GM21825 (cell line): ENCODE measurements at regions not wholly inside any gene's neighbourhood (a gene's known extent, or its start where the extent isn't known, plus 50 kb on each side); places are given as distances from the start of the nearest gene placed in this dataset.
"Not testable (repeated sequence)": the region's sequence is repeated elsewhere in the genome, so short reads cannot be mapped to it uniquely, and the experiment has no call there.

Experiments
- ATAC-seq: cut with Tn5 transposase; IDR thresholded peaks from one replicate; pipeline ENCODE4 v1.9.1; 2021; ENCODE audit warnings: mild to moderate bottlenecking, moderate library complexity; ENCODE audit not compliant: unreplicated experiment

DNA sequence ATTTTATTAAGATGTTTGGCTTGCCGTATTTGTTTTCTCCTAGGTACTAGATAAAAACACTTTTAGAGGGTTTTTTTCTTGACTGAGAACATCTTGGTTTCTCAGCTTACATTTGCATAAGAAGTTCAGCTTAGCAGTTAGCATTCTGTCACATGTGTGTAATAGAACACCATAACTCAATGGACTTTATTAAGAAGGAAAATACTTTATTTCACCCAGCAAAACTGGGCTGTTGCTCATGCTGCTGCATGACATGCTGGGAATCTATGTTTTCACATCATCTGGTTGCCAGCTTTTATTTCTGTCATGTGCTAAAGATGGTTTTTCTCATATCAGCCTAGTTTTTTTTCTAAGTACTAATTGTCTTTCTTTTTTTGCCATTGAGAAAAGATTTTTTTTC lies 144.6 kb downstream of the UTRN start:
- ATAC-seq = no peak

DNA sequence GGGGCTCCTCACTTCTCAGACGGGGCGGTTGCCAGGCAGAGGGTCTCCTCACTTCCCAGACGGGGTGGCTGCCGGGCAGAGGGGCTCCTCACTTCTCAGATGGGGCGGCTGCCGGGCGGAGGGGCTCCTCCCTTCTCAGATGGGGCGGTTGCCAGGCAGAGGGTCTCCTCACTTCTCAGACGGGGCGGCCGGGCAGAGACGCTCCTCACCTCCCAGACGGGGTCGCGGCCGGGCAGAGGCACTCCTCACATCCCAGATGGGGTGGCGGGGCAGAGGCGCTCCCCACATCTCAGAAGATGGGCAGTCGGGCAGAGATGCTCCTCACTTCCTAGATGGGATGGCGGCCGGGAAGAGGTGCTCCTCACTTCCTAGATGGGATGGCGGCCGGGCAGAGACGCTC lies 148.3 kb downstream of the UTRN start:
- not testable (repeated sequence) for ATAC-seq

GRCh38 chr6:144434308-144434990 lies 149.3 kb downstream of the UTRN start:
- ATAC-seq = no peak

DNA sequence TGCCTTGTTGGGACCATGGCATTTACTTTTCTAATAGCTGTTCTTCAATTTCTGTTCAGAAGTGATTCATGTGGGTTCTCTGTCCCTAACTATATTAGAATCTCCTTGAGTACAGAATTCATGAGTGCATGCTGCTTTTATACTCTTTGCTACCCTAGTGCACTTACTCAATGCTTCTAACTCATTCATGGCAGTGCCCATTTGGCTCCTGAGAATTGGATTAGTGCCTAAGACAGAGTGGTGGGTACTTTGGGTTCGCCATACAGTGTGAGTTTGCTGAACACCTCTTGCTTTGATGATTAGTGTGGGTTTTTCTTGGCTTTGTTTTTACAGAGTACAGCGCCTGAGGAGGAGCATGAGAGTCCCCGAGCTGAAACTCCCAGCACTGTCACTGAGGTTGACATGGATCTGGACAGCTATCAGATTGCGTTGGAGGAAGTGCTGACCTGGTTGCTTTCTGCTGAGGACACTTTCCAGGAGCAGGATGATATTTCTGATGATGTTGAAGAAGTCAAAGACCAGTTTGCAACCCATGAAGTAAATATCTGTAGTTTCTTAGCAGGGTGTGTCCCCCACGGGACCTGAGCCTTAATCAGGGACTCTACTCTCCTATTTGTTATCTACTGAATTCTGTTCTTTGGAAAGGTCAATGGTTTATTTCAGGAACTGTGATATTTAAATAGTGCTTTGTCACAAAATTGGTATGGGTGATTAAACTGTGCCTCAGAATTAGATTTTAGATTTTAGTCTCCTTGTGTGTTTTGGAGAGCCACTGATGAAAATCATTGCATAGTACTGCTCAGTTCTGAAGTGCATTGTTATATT lies 150.7 kb downstream of the UTRN start:
- ATAC-seq = no peak

DNA sequence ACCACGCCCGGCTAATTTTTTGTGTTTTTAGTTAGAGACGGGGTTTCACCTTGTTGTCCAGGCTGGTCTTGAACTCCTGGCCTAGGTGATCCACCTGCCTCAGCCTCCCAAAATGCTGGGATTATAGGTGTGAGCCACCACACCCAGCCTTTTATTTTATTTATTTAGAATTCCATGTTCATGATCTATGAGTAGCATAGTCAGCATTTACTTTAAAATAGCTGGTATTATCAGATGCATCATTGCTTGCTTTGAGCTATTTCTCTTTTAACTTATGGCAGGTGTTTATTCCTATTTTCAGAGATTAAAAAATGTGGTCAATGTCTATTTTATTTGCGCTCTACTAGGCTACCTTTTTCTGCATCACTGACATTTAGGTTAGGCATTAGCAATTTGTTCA lies 152.0 kb downstream of the UTRN start:
- ATAC-seq = no peak

- ATAC-seq = no peak
These were observed 153.0 kb downstream of the UTRN start for GRCh38 chr6:144438103-144438502.

DNA sequence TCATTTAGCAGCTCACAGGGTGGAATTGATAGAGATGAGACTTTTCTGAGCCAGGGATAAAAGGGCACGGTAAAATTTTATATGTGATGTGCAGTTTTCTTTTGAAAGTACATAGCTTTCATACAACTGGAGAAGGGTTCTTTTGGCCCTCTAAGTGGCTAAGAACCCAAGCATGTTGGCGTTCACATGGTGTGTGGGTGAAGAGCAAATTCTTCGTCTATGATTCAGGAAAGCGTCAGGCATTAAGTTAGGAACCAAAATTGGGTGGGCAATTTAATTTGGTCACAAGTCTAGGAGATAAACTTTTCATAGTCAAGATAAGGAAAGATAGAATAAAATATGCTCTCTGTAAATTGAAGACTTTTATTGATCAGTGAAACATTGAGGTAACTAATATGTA lies 153.9 kb downstream of the UTRN start:
- no peak for ATAC-seq

GRCh38 chr6:144441801-144442200 lies 156.7 kb downstream of the UTRN start:
- not testable (repeated sequence) for ATAC-seq

- ATAC-seq = no peak
These were observed 158.0 kb downstream of the UTRN start for GRCh38 chr6:144443157-144443556.

GRCh38 chr6:144447472-144447871 lies 162.3 kb downstream of the UTRN start:
- ATAC-seq = no peak

DNA sequence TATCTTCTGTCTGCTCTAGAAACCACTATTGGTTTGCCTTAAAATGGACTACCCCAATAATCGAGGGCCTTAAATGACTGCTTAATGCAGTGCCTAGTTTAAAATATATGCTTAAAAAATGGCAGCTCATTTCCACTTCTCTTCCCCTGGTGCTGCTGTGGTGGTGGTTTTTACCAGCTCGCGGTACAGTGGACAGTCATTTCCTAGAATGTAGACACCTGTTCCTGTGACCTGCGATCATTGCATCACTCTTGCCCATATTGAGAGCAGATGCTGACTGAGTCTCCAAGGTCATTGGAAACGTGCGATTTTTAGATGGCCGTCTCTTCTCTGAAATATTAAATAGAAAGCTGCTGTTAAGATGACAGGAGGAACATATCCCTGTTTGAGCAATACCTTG lies 164.1 kb downstream of the UTRN start:
- no peak for ATAC-seq

- no peak for ATAC-seq
These were observed 164.9 kb downstream of the UTRN start for GRCh38 chr6:144449911-144450597.

GRCh38 chr6:144460327-144461095 lies 175.4 kb downstream of the UTRN start:
- peak; percentile 87 for ATAC-seq

- no peak for ATAC-seq
These were observed 176.9 kb downstream of the UTRN start for GRCh38 chr6:144462058-144462457.

DNA sequence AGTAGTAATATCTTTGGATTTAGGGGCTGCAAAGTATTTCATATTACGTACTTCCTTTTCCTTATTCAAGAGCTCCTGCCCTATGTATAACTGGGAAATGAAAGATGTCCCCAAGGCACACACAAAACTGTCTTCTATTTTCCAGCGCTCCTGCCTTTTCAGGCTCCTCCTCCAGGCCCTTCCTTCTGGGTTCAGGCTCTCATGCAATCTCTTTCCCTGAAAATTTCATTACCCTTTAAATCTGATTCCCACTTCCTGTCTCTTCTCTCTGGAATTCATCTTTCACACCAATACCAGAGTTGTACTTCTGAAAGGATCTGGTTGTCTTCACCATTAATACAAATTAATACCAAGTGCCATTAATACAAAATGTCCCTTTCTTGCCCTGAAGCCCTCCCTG lies 181.6 kb downstream of the UTRN start:
- ATAC-seq = no peak

GRCh38 chr6:144467172-144467762 lies 182.1 kb downstream of the UTRN start:
- ATAC-seq = no peak

DNA sequence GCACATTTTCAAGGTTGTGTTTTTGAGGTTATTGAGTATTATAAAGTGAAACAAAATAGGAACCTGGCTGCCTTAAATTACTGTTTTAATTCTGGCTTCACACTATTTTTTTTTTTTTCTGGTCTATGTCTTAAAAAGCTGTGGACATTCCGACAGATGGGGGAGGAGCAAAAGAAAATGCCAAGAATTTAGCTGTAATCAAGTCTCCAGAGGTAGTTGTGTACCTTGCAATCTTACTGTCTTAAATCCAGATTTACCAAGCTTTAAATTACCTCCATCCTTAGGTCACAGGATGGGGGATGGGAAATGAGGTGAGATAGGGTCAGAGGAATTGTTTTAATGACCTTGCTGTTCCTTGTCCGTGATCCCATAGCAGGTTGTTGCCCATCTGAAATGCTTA lies 182.8 kb downstream of the UTRN start:
- ATAC-seq = no peak

DNA sequence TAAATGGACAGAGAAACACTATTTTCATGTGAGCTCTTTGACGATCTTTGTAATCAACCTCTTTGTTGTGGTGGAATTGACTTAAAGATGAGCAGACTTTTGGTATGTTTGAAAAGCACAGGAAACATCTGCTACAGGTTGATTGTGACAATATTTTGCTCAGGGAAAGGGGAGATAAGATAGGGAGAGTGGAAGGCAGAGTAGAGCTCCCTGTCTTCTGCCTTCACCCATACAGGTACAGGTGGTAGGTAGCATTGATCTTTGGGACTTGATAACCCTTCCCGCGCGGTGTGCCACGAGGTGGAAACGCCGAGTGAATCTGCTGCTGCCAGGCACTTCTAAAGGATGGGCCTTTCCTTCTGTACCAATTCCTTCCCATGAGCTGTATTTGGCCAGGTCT lies 183.6 kb downstream of the UTRN start:
- no peak for ATAC-seq

DNA sequence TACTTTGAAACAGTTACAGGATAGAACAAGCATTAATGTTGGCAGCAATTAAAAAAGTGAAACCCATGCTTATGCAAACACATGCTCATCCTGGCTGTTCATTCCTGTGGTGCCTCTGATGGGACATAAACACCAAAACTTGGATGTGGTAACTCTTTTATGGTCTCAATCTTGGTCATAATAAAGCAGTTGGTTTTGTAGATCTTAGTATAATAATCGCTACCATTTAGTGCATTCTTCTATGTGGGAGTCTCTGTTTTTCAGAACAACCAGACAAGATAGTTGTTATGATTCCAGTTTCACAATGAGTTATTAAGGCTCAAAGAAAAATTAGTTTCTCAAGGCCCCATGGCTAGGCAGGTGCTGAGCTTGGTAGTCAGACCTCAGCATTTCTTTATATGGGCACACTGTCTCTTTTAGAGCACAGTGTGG lies 184.0 kb downstream of the UTRN start:
- no peak for ATAC-seq

DNA sequence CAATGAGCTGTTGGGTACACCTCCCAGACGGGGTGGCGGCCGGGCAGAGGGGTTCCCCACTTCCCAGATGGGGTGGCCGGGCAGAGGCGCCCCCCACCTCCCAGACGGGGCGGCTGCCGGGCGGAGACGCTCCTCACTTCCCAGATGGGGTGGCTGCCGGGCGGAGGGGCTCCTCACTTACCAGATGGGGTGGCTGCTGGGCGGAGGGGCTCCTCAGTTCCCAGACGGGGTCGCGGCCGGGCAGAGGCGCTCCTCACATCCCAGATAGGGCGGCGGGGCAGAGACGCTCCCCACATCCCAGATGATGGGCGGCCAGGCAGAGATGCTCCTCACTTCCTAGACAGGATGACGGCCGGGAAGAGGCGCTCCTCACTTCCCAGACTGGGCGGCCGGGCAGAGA lies 185.1 kb downstream of the UTRN start:
- ATAC-seq = not testable (repeated sequence)

DNA sequence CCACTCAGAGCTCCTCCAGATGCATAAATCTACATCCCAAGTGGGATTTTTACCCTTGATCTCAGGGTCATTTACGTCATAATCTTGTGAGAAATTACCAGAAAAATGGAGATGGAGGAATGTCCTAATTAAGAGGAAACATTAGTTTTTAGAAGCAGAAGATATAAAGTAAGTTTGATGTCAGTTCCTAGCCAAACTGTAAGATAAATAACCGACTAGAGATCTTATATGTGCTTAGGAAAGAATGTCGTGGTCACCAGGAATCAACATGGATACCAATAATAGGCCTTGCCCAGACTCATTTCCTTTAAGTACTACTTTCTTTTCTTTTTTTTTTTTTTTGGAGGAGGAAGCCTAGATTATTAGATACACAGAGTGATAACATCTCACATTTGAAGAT lies 186.9 kb downstream of the UTRN start:
- ATAC-seq = no peak
